ENCODE measurements at regions not wholly inside any gene's neighbourhood (a gene's known extent, or its start where the extent isn't known, plus 50 kb on each side); places are given as distances from the start of the nearest gene placed in this dataset.

DNA sequence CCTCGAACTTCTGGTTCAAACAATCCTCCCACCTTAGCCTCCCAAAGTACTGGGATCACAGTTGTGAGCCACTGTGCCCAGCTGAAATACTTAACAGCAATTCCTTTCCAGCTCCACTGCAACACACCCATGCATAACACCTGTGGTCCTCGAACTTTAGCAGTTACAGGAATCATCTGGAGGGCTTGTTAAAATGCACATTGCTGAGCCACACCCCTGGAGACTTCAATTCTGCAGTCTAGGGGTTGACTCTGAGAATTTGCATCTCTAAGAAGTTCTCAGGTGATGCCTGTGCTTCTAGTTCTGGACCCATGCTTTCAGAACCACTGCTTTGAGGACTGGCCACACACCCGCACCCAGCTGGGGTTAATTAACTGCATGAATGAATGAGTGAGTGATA, 53.1 kb upstream of the UBL3 start:
- DNase-seq (ENCODE audit: low spot score), result no peak

DNA sequence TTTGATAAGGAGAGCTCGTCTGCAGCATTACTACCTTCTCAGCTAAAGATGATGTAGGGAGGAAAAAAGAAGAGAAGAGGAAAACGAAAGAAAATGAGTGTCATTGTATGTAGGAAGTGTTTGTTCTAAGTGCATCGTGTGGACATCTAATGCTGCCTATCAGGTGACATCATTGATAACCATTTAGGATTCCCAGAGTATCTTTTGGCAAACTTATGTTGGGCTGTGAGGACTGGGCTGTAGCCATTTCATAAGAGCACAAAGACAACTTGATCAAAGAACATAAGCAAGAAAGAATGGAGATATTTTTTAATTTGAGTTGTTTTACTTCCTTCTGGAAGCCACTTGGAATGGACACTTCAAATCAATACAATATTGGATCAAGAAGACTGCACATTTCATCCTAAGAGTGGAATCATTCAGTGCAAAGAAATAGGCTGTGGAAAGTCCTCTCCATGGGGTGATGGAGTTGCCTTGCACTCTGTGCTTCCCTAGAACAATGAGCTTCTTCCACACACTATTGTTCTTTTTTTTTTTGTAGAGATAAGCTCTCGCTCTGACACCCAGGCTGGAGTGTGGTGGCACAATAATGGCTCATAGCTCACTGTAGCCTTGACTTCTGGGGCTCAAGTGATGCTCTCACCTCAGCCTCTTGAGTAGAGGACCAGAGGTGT, 52.4 kb upstream of the UBL3 start:
- DNase-seq (ENCODE audit: low spot score), result no peak

DNA sequence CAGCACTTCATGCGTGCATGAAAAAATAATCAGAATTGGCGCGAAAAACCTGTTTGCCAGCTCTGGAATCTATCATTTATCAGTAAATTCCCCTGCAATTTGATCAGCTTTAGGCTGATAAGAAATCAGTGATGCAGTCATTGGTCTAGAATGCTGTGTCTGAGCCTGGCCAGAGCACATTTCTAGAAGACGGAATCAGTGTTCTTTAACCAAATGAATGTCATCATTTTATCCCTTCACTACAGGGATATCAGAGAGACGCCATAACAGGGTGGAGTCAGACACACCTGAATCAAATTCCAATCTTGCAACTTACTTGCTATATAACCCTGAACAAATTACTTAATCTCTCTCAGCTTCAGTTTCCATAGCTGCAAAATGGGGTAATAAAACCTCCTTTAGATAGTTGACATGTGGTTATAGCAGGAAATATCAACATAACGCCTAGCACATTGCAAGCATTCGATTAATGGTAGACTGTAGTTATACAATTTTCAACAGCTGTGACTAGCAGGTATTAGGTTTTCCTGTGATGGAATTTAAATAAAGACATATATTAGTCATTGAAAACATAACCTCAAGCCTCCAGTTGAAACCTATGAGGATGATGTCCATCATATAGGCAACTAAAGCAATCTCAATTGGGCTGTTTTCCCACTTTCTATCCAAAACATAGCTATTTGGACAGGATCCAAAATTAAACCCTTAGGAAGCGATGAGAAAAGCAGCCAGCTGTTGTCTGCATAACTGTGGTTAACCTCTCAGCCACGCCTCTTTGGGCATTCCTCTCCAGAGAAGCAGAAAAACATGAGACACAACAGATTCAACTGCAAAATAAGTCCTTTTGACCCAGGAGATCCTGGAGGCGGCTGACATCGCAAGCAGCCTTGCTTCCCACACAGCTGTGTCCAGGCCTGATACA, 51.6 kb upstream of the UBL3 start:
- peak; percentile 52 for DNase-seq (ENCODE audit: low spot score)
